HG02588 (cell line): ENCODE measurements at regions not wholly inside any gene's neighbourhood (a gene's known extent, or its start where the extent isn't known, plus 50 kb on each side); places are given as distances from the start of the nearest gene placed in this dataset.
"Not testable (repeated sequence)": the region's sequence is repeated elsewhere in the genome, so short reads cannot be mapped to it uniquely, and the experiment has no call there.

Experiments
- ATAC-seq: cut with Tn5 transposase; IDR thresholded peaks from one replicate; pipeline ENCODE4 v1.9.1; 2021; ENCODE audit warnings: mild to moderate bottlenecking, moderate library complexity; ENCODE audit not compliant: unreplicated experiment

DNA sequence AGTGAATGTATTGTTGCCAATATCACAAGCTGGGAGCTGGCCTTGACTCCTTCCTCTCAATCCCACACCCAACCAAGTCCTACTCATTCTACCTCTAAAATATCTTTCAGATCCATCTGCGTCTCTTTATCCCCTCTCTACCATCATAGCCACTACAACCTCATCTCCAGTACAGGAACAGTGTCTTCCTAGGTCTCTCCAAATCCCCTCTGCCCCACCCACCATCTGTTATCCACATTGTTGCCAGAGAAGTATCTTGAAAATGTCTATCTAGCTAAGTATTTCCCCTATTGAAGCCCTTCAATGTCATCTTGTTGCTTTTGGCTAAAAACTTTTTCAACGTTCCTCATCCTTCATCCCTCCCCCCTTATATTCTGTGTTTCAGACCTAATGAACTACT lies 244.7 kb downstream of the C12orf75 start:
- ATAC-seq = no peak

DNA sequence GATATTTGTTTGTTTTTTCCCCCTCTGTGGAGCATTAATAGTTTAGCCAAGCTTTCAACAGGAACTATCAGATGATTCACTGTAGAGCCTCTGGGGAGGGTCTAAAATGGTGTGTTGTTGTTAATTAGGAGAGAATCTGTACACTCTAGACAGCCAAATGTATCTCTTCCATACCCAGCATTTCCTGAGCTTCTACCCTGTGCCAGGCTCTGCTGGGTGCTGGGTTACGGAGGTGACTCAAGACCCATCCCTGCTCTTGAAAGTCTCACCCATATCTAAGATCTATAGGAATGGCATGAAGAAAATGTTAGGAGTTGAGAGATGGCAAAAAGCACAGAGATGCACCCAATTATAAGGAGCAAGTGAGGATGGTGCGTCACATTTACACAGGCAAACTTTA lies 245.8 kb downstream of the C12orf75 start:
- ATAC-seq = no peak

DNA sequence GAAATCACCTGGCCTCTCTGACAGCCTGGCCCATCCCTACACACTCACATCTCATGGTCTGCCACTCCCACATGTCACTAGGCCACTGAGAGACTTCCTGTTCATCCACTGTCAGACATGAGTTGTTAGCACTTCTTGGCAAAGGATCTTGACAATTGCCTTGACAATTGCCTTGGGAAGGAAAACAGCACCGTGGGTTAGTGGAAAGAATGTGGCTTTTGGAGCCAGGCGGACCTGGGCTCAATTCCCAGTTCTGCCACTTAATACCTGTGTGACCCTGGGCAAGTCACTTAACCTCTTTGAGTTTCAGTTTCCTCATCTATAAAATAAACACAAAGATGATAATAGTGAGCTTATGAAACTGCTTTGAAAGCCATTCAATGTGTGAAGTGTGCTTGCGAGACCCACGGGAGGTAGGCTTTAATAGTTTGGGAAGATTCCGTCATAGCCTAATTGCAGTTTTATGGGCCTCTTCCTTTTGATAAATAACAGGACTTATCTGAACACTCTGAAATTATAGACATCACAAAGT lies 250.4 kb downstream of the C12orf75 start:
- ATAC-seq = no peak

DNA sequence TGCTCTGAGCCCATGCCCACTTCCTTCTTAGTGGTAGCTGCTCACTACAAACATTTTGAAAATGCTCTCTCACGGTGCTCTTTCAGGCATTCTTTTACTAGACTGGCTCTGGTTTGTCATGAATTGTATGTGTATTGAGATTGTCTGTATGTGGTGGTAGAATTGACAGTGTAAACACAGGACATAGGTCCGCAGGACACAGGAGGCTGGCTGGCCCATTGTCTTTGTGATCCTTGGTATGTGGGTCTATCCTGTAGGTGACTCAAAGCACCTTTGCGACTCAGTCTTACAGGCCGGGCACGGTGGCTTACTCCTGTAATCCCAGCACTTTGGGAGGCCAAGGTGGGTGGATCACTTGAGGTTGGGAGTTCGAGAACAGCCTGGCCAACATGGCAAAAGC lies 250.9 kb downstream of the C12orf75 start:
- ATAC-seq = no peak

DNA sequence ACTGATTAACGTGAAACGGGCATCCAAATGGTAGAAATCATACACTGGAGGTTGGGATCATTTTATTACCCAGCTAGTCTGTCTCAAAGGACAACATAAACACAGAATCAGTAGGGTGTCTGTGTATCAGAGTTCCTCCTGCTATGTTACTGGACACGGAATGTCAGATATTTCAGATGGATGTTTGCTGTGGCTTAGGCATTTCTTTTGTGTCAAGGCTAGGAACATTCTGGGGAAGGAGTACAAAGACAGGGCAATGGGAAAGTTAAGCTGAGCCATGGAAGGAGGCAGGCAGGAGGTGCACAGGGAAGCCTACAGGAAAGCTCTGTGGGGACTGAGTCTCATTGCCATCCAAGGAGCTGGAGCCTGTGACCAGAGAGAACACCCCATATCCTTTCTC lies 254.6 kb downstream of the C12orf75 start:
- ATAC-seq = no peak

DNA sequence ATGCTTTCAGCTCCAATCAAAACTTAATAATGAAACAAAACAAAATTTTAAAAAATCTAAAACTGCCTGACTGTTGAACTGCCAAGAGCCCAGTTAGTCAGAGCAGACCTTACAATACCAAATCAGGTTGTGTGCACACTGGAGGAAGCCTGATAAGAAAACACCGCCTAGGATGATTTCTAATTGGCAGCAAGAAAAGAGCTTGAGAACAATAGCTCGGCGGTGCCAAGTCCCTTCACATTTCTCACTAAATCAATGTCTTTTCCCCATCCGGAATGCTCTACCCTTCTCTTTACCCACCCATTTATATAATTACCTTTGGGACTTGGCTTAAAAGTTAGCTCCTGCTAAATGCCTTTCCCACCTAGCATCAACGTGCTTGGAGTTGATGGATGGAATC lies 256.7 kb downstream of the C12orf75 start:
- ATAC-seq = no peak

DNA sequence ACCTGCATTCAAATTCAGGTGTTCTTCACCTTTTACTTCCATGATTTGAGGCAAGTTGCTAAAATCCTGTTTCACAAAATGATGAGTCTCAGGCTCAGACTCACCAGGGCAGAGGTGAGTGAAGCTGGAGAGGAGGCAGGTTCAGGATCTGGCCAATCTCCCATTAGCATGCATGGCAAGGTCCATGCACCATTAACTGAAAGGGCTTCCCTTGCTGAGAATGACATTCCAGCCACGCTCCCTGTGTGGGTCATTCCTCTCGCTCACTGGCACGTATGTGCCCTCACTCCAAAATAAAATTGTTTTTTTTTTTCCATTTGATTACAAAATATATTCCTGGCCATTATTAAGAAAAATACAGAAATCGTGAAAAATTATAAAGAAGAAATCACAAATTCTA lies 257.6 kb downstream of the C12orf75 start:
- ATAC-seq = no peak

DNA sequence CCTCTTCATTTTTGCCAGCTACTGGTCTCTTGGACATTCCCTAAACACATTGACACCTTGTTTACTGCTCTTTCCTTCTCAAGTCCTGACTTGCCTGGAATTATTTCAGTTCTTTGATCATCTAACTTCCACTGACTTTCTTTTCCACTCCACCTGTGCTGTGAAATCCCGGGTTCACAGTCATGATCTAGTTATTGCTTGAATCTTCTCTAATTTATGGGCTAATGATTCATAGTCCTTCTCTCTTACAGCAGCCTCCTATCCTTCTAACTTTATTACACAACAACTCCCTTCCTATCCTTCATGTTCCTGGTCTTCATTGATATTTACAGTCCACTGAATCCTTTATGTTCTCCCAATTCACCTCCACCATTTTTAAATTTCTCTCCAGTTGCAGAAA lies 260.1 kb downstream of the C12orf75 start:
- ATAC-seq = no peak

DNA sequence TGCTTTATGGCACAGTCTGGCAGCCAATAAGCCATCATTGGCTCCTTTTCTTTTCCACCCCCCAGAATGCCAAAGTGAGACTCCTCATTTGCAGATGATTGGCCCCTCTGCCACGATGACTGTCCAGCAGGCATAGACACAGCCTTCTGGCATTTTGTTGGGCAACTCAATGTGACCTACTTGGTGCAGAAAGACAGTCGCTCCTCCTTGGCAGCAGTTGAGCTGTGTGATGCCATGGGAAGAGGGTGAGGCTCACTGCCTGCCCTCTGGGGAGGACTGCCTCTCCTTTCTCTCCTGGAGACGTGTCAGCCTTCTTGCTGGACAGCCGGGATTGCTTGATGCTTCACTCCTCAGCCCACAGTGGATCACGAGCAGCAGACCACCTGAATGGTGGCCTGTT lies 264.9 kb downstream of the C12orf75 start:
- ATAC-seq = no peak

DNA sequence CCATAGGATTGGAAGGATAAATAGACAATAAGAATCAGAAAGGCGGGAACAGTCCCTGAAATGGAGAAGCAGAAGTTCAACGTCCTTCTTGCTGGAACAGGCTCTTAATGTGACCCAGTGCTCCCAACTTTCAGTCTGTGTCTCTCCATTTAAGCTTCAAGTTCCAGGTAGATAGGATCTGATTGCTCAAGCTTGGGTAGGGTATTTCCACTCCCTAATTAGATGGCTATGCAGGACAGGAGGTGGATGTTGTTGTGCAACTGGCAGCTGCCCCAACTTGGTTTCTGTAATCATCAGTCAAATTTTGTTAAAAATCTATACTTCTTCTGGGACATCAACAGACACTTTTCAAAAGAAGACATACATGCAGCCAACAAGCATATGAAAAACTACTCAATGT lies 266.2 kb downstream of the C12orf75 start:
- no peak for ATAC-seq

DNA sequence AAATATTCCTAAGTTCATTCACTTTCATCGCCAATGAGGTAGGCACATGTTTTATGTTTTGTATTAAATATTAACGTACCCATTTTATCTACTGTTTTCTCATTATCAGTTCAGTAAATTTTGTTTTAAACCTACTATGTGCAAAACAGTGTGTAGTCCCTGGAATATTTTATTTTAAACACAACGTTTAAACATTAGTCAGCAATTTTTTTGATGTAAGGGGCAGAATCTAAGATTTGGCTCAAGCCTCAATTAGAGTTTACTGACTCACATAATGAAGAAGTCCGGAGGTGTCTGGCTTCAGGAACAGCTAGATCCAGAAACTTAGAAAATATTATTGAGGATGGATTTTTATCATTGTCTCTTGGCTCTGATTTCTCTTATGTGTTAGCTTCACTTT lies 267.5 kb downstream of the C12orf75 start:
- no peak for ATAC-seq

DNA sequence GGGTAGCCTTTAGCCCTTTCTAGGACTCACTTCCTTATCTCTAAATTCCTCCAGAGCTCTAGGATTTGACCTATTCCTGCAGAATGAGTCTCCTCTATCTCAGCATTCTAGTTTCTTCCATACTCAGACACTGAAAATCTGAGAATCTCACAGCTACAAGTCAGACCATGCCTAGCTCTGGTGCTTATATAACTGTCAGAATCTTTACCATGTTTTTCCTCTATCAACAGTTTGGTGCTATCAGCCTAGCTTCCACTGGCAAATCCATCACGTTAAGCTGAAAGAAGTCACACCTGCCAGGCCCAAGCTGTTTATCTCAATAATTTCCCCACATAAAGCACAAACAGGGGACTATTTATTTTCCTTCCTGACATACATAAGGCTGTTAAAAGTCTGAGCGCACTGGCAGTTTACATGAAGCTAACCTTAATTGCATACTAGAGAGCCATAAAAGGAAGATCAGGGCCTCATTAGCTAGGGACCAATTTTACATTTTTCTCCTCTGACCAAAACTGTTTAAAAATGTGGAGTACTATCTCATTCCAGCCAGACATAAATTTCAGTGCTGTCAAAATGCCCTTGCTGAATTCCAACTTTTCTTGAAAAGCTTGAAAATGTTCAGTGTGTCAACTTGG lies 270.5 kb downstream of the C12orf75 start:
- no peak for ATAC-seq

DNA sequence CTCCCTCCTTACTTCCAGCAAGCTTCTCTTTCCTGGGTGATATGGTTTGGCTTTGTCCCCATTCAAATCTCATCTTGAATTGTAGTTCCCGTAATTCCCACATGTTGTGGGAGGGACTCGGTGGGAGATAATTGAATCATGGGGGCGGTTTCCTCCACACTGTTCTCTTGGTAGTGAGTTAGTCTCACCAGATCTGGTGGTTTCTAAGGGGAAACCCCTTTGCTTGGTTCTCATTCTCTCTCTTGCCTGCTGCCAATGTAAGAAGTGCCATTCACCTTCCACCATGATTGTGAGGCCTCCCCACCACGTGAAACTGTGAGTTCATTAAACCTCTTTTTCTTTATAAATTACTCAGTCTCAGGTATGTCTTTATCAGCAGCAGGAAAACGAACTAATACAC lies 271.8 kb downstream of the C12orf75 start:
- ATAC-seq = not testable (repeated sequence)

DNA sequence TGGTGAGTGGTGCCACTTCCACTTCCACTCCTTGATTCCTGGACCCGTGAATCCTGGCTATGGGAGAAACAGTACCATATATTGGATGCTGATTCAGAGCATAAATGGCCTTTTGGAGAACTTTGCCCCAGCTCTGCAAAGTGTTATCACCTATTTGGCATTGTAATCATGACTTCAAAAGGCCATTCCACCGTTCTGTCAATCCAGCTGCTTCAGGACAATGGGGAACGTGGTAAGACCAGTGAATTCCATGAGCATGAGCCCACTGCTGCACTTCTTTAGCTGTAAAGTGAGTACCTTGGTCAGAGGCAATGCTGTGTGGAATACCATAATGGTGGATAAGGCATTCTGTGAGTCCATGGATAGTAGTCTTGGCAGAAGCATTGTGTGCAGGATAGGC lies 273.8 kb downstream of the C12orf75 start:
- ATAC-seq = not testable (repeated sequence)

DNA sequence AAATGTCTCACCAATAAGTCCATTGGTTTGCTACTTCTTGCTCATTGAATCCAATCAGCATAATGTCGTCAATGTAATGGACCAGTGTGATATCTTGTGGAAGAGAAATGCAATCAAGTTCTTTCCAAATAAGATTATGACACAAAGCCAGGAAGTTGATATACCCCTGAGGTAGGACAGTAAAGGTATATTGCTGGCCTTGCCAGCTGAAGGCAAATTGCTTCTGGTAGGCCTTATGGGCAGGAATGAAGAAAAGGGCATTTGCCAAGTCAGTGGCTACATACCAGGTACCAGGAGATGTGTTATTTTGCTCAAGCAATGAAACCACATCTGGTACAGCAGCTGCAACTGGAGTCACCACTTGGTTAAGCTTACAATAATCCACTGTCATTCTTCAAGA lies 276.1 kb downstream of the C12orf75 start:
- ATAC-seq = not testable (repeated sequence)

DNA sequence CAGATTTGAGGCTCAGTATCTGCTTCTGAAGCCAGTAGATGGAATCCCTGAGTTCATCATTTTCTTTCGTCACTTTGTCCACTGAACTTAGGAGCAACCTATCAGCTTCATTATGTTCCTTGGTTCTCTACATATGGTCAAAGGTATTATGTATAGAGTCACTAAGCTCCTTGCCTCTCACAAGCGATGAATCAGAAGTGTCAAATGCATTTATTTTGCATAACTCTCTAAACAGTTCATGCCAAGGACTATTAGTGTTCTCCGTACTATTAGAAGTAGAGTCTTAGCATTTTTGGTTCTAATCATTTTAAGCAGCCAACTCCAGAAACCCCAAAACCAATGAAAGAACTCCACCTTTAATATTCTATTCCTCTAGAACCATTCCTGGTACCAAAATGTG lies 278.5 kb downstream of the C12orf75 start:
- not testable (repeated sequence) for ATAC-seq

DNA sequence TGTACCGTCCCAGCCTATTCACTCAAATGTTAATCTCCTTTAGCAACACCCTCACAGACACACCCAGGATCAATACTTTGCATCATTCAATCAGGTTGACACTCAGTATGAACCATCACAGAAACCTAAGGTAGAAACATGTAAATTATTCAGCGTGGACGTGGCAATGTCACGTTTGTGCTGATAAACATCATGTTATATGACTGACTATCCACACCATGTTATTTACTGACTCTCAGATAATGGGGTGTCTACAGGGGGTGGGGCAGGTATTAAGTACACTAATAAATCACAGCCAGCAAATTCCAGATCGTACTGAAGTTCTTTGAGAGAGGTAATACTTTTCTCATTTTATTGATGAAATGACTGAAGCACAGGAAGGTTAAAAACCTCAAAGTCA lies 280.0 kb downstream of the C12orf75 start:
- no peak for ATAC-seq

DNA sequence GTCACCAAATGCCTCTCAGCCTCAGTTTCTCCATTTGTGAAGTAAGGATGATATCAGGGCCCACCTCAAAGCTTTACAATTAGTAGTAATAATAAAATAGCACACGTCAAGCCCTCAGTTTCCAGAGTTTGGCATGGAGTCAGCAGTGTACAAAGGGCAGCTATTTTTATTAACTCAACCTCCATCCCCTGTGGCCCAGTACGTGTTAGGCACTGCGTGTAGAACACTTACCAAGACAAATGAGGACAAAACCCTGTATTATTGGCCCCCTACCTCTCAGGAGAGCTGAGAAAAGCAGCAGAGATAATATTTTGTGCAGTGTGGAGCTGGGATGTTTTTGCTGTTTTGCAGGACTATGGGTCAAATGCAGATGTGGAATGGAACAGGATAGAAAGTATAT lies 280.8 kb downstream of the C12orf75 start:
- no peak for ATAC-seq

DNA sequence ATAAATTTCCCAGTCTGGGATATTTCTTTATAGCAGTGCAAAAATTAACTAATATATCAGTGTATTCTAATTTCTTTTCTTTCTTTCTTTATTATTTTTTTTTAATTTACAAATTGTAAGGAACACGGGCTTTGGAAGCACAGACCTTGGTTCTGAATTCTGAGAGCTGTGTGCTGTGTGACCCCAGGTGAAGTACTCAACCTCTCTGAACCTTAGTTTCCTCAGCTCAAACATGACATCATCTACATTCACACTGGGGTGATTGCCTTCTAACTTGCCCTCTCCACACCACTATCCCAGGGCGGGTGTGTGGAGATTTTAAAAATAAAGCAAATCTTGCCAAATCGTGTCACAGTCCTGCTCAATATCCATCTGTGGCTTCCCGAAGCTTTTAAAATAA lies 282.8 kb downstream of the C12orf75 start:
- ATAC-seq = no peak

DNA sequence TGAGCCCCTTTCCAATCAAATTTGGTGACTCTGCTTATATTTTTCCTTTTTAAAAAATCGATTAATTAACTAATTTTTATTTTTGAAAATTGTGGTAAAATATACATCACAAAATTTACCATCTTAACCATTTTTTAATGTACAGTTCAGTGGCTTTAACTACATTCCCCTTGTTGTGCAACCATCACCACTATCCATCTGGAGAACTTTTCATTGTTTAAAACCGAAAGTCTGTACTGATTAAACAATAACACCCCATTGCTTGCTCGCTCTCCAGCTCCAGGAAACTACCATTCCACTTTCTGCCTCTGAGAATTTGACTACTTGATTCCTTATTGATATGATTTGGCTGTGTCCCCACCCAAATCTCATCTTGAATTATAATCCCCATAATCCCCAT lies 283.4 kb downstream of the C12orf75 start:
- no peak for ATAC-seq

DNA sequence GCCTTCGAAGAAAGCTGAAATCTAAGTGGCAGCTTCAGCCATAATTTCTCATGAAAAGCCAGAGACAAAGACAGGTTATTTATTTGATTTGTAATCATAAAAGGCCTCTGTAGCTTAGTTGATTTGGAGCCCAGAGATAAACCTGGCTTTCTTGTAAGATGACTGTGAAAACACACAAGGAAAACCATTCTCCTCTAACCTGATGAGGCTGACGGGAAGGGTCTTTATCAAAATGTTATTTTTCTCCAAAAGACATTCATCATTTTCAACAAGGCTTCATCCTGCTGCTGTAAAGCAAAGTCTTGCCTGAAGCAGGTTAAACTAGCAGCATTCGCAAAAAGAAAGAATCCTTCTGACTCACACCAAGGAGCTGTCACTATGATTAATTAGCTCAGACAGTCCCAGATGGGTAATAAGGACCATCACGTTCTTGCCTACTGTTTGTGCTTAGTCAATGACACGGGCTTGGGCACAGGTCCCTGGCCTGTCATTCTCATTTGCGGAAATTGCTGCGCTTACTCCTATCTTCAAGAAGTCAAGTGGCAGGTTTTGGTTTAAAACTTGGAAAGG lies 286.6 kb downstream of the C12orf75 start:
- no peak for ATAC-seq

DNA sequence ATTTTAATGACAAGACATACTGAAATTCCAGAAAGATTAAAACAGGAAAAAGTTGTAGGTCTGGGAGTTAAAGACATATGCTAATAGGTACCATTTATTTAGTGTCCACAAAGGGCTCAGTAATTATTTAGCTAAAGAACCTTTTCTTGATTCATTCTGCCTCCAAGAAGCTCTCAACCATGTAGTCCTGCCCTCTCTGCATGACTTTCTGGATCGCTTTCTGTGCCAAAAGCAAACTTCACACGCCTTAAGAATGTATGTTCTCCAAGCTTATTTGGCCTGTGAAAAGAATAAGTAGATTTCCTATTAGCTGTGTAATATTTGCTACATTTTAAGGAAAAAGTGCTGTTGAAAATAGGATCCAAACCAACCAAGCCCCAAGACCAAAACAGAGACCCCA lies 291.7 kb downstream of the C12orf75 start:
- no peak for ATAC-seq
